A673 (cell line): ENCODE measurements at regions not wholly inside any gene's neighbourhood (a gene's known extent, or its start where the extent isn't known, plus 50 kb on each side); places are given as distances from the start of the nearest gene placed in this dataset.

Experiments
- BruUV-seq: library from RNA; stranded (reverse); fragments of 400-500 nt; replicated peaks from 2 replicates; lab custom pipeline; 2021; lab: Mats Ljungman, UMichigan
- CTCF ChIA-PET: fragments of 300-600 bp; sonication (Branson Sonifier 250); formaldehyde crosslinking; loops from one replicate; lab custom pipeline; 2022; ENCODE audit warnings: antibody characterized with exemption; lab: Charles Lee
- POLR2A ChIA-PET: fragments of 300-600 bp; sonication (Branson Sonifier 250); formaldehyde crosslinking; loops from one replicate; lab custom pipeline; 2022; ENCODE audit warnings: antibody characterized with exemption; ENCODE audit not compliant: low non-redundant PET; lab: Charles Lee
- DNase-seq: peaks from one replicate; pipeline ENCODE4 v3.0.0-alpha.2; 2015; ENCODE audit warnings: low spot score
- H3K27ac ChIP-seq: fragments of 200-600 bp; sonication (generic); 2 replicates; pipeline ENCODE4 v1.5.1; 2016; ENCODE audit warnings: mixed run types, low read depth, mild to moderate bottlenecking, mixed read lengths, antibody characterized with exemption, low read length; ENCODE audit not compliant: poor library complexity, severe bottlenecking
- H3K27me3 ChIP-seq: fragments of 200-600 bp; sonication (generic); replicated peaks from 2 replicates; pipeline ENCODE4 v1.6.1; 2017; ENCODE audit warnings: mixed run types, low read depth, mild to moderate bottlenecking, mixed read lengths, antibody characterized with exemption, low read length; ENCODE audit not compliant: insufficient read depth, poor library complexity
- H3K36me3 ChIP-seq: fragments of 200-600 bp; sonication (generic); 2 replicates; pipeline ENCODE4 v1.6.1; 2016; ENCODE audit warnings: mixed run types, mild to moderate bottlenecking, mixed read lengths, antibody characterized with exemption, low read length; ENCODE audit not compliant: insufficient read depth, poor library complexity, severe bottlenecking
- H3K4me1 ChIP-seq: fragments of 200-600 bp; sonication (generic); 2 replicates; pipeline ENCODE4 v1.6.1; 2017; ENCODE audit warnings: mixed run types, mild to moderate bottlenecking, mixed read lengths, antibody characterized with exemption, low read length; ENCODE audit not compliant: insufficient read depth, poor library complexity, severe bottlenecking
- H3K4me3 ChIP-seq: fragments of 200-600 bp; sonication (generic); 2 replicates; pipeline ENCODE4 v1.5.1; 2016; ENCODE audit warnings: low read depth, mixed run types, mild to moderate bottlenecking, mixed read lengths, low read length; ENCODE audit not compliant: poor library complexity, severe bottlenecking
- H3K9me3 ChIP-seq: fragments of 200-600 bp; sonication (generic); 2 replicates; pipeline ENCODE4 v1.6.1; 2016; ENCODE audit warnings: mixed run types, low read depth, mild to moderate bottlenecking, mixed read lengths, antibody characterized with exemption, low read length; ENCODE audit not compliant: poor library complexity, severe bottlenecking
- CTCF ChIP-seq: fragments of 300-800, 200-600 bp; sonication (generic); conservative IDR thresholded peaks from 2 replicates; pipeline ENCODE4 v1.5.1; 2017; ENCODE audit warnings: low read depth, mild to moderate bottlenecking, antibody characterized with exemption, low read length, moderate library complexity, mixed read lengths
- EZH2 ChIP-seq: fragments of 200-600 bp; sonication (generic); IDR thresholded peaks from 2 replicates; pipeline ENCODE4 v1.6.1; 2017; ENCODE audit warnings: borderline replicate concordance, low read depth, mild to moderate bottlenecking, mixed read lengths, antibody characterized with exemption, low read length; ENCODE audit not compliant: poor library complexity, severe bottlenecking
- intact Hi-C: fragments of 100-400 bp; cut with micrococcal nuclease; formaldehyde crosslinking; loops from one replicate; pipeline ENCODE4 v1.10.0; 2022; ENCODE audit not compliant: unreplicated experiment

DNA sequence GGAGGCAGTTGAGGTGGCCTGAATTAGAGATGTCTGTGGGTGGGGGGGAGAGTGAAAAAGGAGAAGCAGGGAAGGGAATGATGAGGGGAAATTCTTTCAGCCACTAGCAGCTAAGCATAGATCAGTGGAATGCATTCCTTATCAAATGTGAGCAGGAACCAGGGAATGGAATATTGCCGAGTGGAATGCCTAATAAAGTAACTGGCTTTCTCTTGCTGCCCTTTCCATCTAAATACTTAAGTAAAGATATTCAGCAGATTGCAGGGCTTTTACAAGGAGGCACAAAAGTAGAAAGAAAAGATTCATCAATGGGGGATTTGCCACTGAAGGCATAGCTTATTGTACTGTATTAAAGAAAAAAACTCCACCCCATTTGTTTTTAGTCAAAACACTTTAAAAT lies 263.0 kb upstream of the RPS6KA3 start:
- Histone ChIP-seq H3K27me3 (peaks cover 3% of the 10 kb centered on the region), H3K27ac (no peak overlapping the region), H3K9me3 (no peaks in the 10 kb centered on the region), H3K4me1 (peaks cover 10% of the 10 kb centered on the region), H3K36me3 (no peaks in the 10 kb centered on the region), H3K4me3 (no peak overlapping the region)
- no peak for TF ChIP-seq CTCF
- no peak for TF ChIP-seq EZH2
- intact Hi-C loops: loop anchor here (1.0 to 10.0 kb wide), 6 partner anchors 277 to 1665 kb away; partner anchors contain the start of gene CNKSR2
- ChIA-PET CTCF (interaction anchor here (1.2 to 1.3 kb wide), 2 partner anchors 950 to 1216 kb away, joined by 4 to 9 read pairs; no protein-coding TSS in a partner anchor), POLR2A (no interaction called here)
- no peak for DNase-seq
- BruUV-seq: no TSS peak

- no peaks in the 10 kb centered on the region for H3K9me3 ChIP-seq
- BruUV-seq: no TSS peak
- intact Hi-C loops: loop anchor here (5.0 to 10.0 kb wide), 3 partner anchors 277 to 1666 kb away; no protein-coding TSS in a partner anchor
These were observed 262.6 kb upstream of the RPS6KA3 start for GRCh38 chrX:20529301-20529700.

DNA sequence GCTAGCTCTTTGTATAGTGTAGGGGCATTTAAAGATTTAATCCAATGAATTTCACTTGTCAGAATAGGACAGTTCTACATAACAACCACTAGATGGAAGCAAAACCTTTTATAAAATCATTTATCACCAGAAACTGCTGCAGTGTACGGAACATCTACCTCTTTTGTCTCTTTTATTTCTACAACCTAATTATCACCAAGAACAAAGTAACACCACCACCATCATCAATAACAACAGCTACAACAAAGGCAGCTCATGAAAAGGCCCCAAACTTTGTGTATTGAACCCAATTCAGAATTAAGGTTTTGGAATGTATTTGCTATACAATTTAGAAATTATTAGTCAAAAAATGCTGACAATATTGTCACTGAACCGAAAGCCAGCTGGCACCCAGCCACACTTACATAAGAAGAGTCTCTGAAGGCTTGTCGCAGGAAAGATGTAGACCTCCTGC lies 260.9 kb upstream of the RPS6KA3 start:
- BruUV-seq: no TSS peak
- no peaks in the 10 kb centered on the region for H3K27me3 ChIP-seq
- CTCF ChIA-PET: interaction anchor here (1.1 to 2.1 kb wide), 2 partner anchors 953 to 1219 kb away, joined by 3 to 7 read pairs; no protein-coding TSS in a partner anchor
- H3K27ac ChIP-seq: no peak overlapping the region
- peak; percentile 60 for DNase-seq
- peaks cover 10% of the 10 kb centered on the region for H3K4me1 ChIP-seq
- TF ChIP-seq CTCF: peak; percentile 72
- TF ChIP-seq EZH2: no peak
- H3K9me3 ChIP-seq: no peaks in the 10 kb centered on the region
- intact Hi-C loops: loop anchor here (5.0 to 10.0 kb wide), 3 partner anchors 275 to 1667 kb away; no protein-coding TSS in a partner anchor
- POLR2A ChIA-PET: no interaction called here
- no peak overlapping the region for H3K4me3 ChIP-seq
- no peaks in the 10 kb centered on the region for H3K36me3 ChIP-seq

More at GRCh38 chrX:20529301-20529700, 262.6 kb upstream of the RPS6KA3 start:
- Histone ChIP-seq H3K27ac (no peak overlapping the region), H3K27me3 (peaks cover 3% of the 10 kb centered on the region), H3K4me1 (peaks cover 10% of the 10 kb centered on the region), H3K36me3 (no peaks in the 10 kb centered on the region), H3K4me3 (no peak overlapping the region)
- CTCF ChIA-PET: no interaction called here
- POLR2A ChIA-PET: no interaction called here
- DNase-seq: no peak
- no peak for TF ChIP-seq CTCF
- TF ChIP-seq EZH2: no peak
